Nephron progenitor cell (in vitro differentiated cells): ENCODE measurements at regions not wholly inside any gene's neighbourhood (a gene's known extent, or its start where the extent isn't known, plus 50 kb on each side); places are given as distances from the start of the nearest gene placed in this dataset.

Experiments
- DNase-seq: peaks from one replicate; pipeline ENCODE4 v3.0.0; 2021
- H3K27ac Mint-ChIP-seq: 2 replicates; pipeline ENCODE4 v1.8.0; 2021; ENCODE audit warnings: mild to moderate bottlenecking, moderate library complexity, mixed read lengths
- H3K27me3 Mint-ChIP-seq: 2 replicates; pipeline ENCODE4 v1.8.0; 2021; ENCODE audit warnings: mild to moderate bottlenecking, low read depth, mixed read lengths; ENCODE audit not compliant: poor library complexity
- H3K36me3 Mint-ChIP-seq: 2 replicates; pipeline ENCODE4 v1.8.0; 2021; ENCODE audit warnings: low read depth, mixed read lengths
- H3K4me1 Mint-ChIP-seq: 2 replicates; pipeline ENCODE4 v1.8.0; 2021; ENCODE audit warnings: mixed read lengths
- H3K4me3 Mint-ChIP-seq: 2 replicates; pipeline ENCODE4 v1.8.0; 2021; ENCODE audit warnings: mild to moderate bottlenecking, moderate library complexity, mixed read lengths
- H3K9me3 Mint-ChIP-seq: 2 replicates; pipeline ENCODE4 v1.8.0; 2021; ENCODE audit warnings: mild to moderate bottlenecking, moderate library complexity, mixed read lengths
- TF ChIP-seq, protein P1 (sequence below): fragments of 200-600 bp; sonication (generic); IDR thresholded peaks from 2 replicates; pipeline ENCODE4 v1.5.0; 2021; ENCODE audit warnings: antibody characterized with exemption

DNA sequence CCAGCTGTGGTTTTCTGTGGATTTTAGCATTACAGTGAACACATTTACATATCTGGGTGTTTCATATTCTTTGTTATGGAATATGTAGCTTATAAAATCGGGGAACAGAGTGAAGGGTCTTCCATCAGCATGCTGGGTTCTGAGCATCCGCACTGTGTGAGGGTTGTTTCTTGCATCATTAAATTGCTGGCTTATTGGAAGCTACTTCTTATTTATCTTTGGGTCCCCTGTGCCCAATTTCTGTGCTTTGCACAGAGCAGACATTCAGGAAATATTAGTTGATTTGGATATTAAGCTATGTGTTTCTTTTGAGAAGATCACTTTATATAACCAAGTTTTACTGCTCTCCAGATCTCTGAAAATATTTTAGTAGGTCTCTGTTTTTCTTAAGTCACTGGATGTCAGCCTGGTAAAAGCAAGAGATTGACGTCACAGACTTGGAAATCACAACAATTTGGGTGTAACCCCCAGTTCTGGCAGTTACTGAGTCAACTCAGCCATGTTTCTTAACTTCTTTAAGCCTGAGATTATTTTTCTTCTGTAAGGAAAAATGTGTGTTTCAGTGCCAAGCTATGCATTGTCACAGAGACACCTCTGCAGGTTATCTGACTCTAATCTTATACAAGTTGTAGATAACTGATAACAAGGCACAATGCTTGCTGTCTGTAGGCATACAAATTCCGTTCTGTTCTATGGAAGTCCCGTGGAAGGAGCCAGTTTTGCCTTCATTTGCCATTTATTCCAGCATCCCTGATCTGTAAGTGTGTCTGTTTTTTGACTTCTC is 258.3 kb upstream of the KAZN start:
- H3K27ac Mint-ChIP-seq: no peak overlapping the region
- TF ChIP-seq, protein P1, sequence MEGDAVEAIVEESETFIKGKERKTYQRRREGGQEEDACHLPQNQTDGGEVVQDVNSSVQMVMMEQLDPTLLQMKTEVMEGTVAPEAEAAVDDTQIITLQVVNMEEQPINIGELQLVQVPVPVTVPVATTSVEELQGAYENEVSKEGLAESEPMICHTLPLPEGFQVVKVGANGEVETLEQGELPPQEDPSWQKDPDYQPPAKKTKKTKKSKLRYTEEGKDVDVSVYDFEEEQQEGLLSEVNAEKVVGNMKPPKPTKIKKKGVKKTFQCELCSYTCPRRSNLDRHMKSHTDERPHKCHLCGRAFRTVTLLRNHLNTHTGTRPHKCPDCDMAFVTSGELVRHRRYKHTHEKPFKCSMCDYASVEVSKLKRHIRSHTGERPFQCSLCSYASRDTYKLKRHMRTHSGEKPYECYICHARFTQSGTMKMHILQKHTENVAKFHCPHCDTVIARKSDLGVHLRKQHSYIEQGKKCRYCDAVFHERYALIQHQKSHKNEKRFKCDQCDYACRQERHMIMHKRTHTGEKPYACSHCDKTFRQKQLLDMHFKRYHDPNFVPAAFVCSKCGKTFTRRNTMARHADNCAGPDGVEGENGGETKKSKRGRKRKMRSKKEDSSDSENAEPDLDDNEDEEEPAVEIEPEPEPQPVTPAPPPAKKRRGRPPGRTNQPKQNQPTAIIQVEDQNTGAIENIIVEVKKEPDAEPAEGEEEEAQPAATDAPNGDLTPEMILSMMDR: no peak
- DNase-seq: no peak
- no peaks in the 10 kb centered on the region for H3K4me1 Mint-ChIP-seq
- H3K4me3 Mint-ChIP-seq: no peak overlapping the region
- H3K27me3 Mint-ChIP-seq: no peaks in the 10 kb centered on the region
- no peaks in the 10 kb centered on the region for H3K36me3 Mint-ChIP-seq
- no peaks in the 10 kb centered on the region for H3K9me3 Mint-ChIP-seq

DNA sequence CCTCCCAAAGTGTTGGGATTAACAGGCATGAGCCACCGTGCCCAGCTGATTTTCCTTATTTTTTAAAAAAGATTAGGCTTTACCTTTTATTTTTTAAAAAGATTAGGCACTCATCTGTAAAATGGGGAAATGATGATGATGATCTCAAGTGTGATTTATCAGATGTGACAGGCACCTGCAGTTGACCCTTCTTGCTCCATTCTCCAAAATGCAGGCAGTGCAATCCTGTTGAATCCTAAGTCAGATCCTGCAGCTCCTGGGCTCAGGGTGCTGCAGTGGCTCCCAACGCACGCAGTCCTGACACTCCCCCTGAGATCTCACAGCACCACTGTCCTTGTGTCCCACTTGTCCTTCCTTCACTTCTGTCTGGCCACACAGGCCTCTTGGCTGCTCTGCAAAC is 257.3 kb upstream of the KAZN start:
- H3K9me3 Mint-ChIP-seq: no peaks in the 10 kb centered on the region
- peak overlapping the region; percentile 75 for H3K27ac Mint-ChIP-seq

DNA sequence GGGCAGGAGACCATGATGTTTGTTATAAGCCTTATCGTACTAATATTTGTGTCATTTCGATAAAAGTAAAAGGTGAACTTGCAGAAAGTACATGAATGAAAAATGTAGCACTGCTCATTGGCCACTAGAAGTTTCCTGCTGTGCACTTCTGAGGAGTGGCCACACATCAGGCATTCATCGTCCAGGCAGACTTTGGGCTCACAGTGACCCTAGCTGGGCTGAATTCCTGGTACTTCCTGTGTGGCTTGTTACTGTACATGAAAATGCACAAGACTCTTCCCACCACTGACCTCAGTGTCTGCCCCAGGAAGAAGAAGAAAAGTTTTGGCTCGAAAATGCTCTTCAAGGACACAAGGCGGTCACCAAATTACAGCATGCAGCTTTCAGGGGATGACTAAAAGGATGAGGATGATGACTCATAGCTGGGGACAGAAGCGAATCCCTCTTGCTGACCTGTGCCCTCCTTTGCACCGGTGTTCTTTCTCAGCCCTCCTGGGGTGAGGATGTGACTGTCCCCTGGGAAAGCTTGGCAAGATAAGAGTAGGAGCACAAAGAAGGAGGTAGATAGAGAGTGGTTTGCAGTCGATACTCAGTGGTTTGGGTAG is 252.4 kb upstream of the KAZN start:
- TF ChIP-seq, protein P1: no peak
- no peak for DNase-seq
- no peaks in the 10 kb centered on the region for H3K36me3 Mint-ChIP-seq
- H3K9me3 Mint-ChIP-seq: peaks cover 17% of the 10 kb centered on the region
- H3K4me3 Mint-ChIP-seq: no peak overlapping the region
- peaks cover 10% of the 10 kb centered on the region for H3K4me1 Mint-ChIP-seq
- no peak overlapping the region for H3K27ac Mint-ChIP-seq
- peaks cover 7% of the 10 kb centered on the region for H3K27me3 Mint-ChIP-seq

More for the DNA sequence above, 257.3 kb upstream of the KAZN start:
- H3K4me1 Mint-ChIP-seq: peaks cover 7% of the 10 kb centered on the region
- TF ChIP-seq, protein P1: no peak
- H3K4me3 Mint-ChIP-seq: no peak overlapping the region
- H3K27me3 Mint-ChIP-seq: no peaks in the 10 kb centered on the region
- no peak for DNase-seq
- H3K36me3 Mint-ChIP-seq: no peaks in the 10 kb centered on the region

DNA sequence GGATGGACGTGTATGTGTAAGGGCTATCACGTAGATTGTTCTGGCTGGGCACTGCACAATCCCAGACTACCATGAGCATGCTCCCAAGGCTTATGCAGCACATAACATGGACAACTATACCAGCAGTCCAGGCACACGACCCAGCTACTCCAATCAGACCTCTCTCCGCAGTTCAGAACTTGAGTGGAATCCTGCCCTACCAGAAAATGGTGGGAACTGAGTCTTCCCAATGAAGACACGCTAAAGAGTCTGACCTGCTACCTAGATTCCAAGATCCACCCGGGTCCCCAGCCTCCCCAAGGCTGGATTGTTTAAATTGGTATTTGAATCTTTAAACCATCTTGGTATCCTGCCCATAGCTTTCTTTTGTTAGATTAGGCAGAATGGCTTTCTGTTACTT is 251.3 kb upstream of the KAZN start:
- no peak for DNase-seq
- TF ChIP-seq, protein P1: no peak
- Mint-ChIP-seq H3K4me3 (no peak overlapping the region), H3K36me3 (no peaks in the 10 kb centered on the region), H3K4me1 (peaks cover 10% of the 10 kb centered on the region), H3K27ac (peak overlapping the region; percentile 29), H3K27me3 (peaks cover 7% of the 10 kb centered on the region), H3K9me3 (peaks cover 17% of the 10 kb centered on the region)

DNA sequence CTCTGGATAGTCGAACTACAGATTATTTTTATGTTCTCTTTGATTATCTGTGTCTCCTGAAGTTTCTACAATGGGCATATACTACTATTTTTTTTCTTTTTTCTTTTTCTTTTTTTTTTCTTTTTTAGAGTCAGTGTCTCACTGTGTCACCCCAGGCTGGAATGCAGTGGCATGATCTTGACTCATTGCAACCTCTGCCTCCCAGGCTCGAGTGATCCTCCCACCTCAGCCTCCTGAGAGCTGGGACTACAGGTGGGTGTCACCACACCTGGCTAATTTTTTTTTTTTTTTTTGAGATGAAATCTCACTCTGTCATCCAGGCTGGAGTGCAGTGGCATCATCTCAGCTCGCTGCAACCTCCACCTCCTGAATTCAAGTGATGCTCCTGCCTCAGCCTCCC is 250.7 kb upstream of the KAZN start:
- no peak for DNase-seq
- TF ChIP-seq, protein P1: no peak
- Mint-ChIP-seq H3K27me3 (peaks cover 7% of the 10 kb centered on the region), H3K36me3 (no peaks in the 10 kb centered on the region), H3K4me3 (no peak overlapping the region), H3K27ac (no peak overlapping the region), H3K9me3 (peaks cover 17% of the 10 kb centered on the region), H3K4me1 (peaks cover 10% of the 10 kb centered on the region)
